ENCODE measurements at regions not wholly inside any gene's neighbourhood (a gene's known extent, or its start where the extent isn't known, plus 50 kb on each side); places are given as distances from the start of the nearest gene placed in this dataset.

DNA sequence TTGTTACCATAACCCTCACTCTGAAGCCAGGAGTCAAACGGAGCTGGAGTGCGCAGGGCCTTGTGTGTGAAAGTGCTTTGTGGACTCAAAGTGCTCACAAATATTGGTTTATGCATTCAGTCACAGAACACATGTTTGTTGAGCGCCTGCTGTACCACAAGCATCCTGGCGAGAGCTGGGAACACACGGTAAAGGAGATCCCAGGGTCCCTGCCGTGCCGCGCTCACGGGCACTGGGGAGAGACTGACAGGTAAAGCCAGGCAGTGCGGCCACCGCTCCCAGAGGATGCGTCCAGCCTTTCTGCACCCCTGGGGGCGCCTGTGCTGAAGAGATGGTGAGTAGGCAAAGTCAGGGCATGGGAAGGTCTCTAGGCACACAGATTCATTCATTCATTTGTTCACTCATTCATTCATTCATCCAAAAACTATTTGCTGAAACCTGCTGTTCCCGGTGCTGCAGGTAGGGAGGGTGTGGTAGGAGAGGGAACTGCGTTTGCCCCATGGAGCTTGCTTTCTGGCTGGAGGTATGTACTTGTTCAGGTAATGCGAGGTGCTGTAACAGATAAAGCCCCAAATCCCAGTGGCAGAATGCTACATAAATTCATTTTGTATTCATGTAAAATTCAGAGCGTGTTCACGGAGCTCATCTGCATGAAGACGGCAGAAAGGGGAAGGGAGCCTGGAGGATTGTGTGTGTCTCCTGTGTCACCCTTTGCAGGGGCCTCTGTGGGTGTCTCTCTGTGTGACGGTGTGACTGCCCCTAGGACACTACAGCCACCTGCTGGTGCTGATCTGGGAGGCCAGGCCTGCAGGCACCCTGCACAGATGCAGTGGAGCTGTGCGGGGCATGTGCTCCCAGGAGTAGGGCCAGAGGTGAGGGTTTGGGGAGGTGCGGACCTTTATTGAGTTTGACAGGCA lies 167.0 kb upstream of the B3GAT1 start:
- TF ChIP-seq GATA1 (IDR thresholded peaks at IDR 0.05; ENCODE audit: low read depth, low read length) (no peak), POLR2A (IDR thresholded peaks at IDR 0.05; ENCODE audit: low read length) (no peak)
- DNase-seq = peak in 1 of 2 experiments; percentile 1

DNA sequence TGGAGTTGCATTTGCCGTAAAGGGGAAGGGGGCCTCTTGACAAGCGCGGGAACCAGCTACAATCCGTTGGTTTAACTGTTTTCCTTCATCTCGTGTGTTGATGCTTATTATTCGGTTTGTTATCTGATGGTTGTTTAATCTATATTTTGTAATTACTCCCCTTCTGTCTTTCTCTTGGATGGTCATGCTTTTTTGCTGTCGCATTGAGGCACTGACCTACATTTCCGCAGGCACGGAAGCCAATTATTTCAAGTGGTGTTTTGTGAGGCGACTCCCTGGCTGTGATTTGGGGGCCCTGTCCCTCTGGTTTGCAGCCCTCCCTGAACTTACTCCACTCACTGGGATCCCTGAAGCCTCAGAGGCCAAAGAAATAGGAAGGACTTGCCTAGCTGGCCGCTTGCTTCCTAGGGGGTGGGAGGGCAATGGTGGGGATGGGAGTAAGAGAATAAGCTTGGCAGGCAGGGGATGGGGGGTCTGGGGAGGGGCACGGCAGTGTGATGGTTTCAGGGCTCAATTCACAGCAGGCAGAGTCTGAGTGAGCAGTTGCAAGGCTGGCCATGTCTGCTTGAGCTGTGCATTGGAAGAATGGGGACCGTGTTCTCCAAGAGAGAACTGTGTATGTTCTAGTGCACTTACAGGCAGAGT lies 165.8 kb upstream of the B3GAT1 start:
- no peak for DNase-seq
- TF ChIP-seq POLR2A (IDR thresholded peaks at IDR 0.05; ENCODE audit: low read length) (no peak), GATA1 (IDR thresholded peaks at IDR 0.05; ENCODE audit: low read depth, low read length) (no peak)

DNA sequence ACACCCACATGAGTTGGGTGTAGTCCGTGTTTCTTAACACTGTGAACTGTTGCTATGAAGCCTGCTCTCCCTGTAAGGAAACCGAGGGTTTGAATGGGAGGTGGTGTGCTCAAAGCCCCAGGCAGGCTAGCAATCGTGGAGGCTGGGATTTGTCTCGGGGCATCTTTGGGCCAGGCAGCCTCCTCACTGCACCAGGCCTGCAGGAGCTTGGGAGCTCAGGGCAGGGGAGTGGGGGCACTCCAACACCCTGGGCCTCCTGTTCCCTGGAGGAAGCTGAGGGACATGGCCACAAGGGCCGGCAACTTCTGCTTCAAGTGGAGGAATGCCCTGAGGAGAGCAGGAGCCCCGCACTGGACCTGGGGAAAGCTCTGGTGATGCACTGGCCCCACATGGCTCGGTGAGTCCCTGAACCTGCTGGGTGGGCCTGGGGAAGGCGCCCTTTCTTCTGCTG lies 164.7 kb upstream of the B3GAT1 start:
- DNase-seq = no peak
- TF ChIP-seq GATA1 (IDR thresholded peaks at IDR 0.05; ENCODE audit: low read depth, low read length) (no peak), POLR2A (IDR thresholded peaks at IDR 0.05; ENCODE audit: low read length) (no peak)

GRCh38 chr11:134576286-134576685 lies 164.2 kb upstream of the B3GAT1 start:
- TF ChIP-seq GATA1 (IDR thresholded peaks at IDR 0.05; ENCODE audit: low read depth, low read length) (no peak), POLR2A (IDR thresholded peaks at IDR 0.05; ENCODE audit: low read length) (no peak)
- DNase-seq = no peak

GRCh38 chr11:134575504-134576230 lies 163.6 kb upstream of the B3GAT1 start:
- DNase-seq = no peak
- no peak for TF ChIP-seq POLR2A (IDR thresholded peaks at IDR 0.05; ENCODE audit: low read length)
- TF ChIP-seq GATA1 (IDR thresholded peaks at IDR 0.05; ENCODE audit: low read depth, low read length) = no peak

DNA sequence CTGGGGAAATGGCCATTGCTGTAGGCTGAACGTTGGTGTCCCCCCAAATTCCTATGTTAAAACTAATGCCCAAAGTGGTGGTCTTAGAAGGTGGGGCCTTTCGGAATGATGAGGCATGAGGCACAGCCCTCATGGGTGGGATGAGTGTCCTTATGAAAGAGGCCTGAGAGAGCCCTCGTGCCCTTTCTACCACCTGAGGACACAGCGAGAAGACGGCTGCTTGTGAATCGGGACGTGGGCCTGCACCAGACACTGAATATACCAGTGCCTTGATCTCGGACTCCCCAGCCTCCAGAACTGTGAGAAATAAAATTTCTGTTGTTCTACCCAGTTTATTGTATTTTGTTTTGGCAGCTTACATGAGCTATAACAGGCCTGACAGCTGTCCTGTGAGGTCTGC lies 162.9 kb upstream of the B3GAT1 start:
- no peak for DNase-seq
- TF ChIP-seq GATA1 (IDR thresholded peaks at IDR 0.05; ENCODE audit: low read depth, low read length) (no peak), POLR2A (IDR thresholded peaks at IDR 0.05; ENCODE audit: low read length) (no peak)

GRCh38 chr11:134574425-134574824 lies 162.4 kb upstream of the B3GAT1 start:
- TF ChIP-seq GATA1 (IDR thresholded peaks at IDR 0.05; ENCODE audit: low read depth, low read length) (no peak), POLR2A (IDR thresholded peaks at IDR 0.05; ENCODE audit: low read length) (no peak)
- DNase-seq = no peak

DNA sequence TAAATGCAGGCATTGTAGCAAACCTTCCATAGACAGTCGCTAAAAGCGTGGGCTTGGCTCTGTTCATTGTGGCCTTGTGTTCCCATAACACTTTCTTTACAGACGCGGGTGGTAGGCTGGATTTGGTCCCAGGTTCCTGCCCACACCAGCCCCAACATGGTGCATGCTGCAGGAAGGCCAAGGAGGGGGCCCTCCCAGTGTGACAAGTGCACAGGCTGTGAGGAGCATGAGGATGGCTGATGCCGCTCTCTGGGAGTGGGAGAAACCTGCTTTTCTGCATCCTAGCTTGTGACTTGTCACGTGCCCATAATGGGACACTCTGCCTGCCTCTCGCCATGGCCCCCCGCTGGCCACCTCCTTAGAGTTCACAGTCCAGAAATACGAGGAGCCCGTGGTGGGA lies 161.8 kb upstream of the B3GAT1 start:
- TF ChIP-seq GATA1 (IDR thresholded peaks at IDR 0.05; ENCODE audit: low read depth, low read length) (no peak), POLR2A (IDR thresholded peaks at IDR 0.05; ENCODE audit: low read length) (no peak)
- DNase-seq = no peak

GRCh38 chr11:134572741-134573675 lies 161.0 kb upstream of the B3GAT1 start:
- TF ChIP-seq POLR2A (IDR thresholded peaks at IDR 0.05; ENCODE audit: low read length) = no peak
- no peak for TF ChIP-seq GATA1 (IDR thresholded peaks at IDR 0.05; ENCODE audit: low read depth, low read length)
- no peak for DNase-seq

GRCh38 chr11:134571301-134571700 lies 159.3 kb upstream of the B3GAT1 start:
- TF ChIP-seq POLR2A (IDR thresholded peaks at IDR 0.05; ENCODE audit: low read length) (no peak), GATA1 (IDR thresholded peaks at IDR 0.05; ENCODE audit: low read depth, low read length) (no peak)
- DNase-seq = no peak

DNA sequence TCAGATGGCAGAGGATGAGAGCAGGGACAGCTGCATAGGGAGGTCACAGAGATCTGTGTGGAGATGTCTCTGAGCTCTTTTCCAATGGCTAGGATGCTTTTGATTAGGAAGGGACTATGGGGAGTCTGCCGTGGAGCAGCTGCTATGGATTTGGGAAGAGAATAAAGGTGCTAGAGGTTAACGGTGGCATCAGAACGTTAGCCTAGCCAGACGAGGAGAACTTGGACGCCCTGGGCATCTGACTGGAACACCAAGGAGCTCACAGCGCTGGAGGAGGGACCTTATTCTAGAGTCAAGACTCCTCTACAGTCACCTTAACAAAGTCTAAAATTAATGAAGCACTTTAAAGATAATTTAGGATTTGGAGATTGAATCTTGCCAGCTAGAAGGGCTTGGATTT lies 157.2 kb upstream of the B3GAT1 start:
- no peak for TF ChIP-seq GATA1 (IDR thresholded peaks at IDR 0.05; ENCODE audit: low read depth, low read length)
- TF ChIP-seq POLR2A (IDR thresholded peaks at IDR 0.05; ENCODE audit: low read length) = no peak
- no peak for DNase-seq

GRCh38 chr11:134566311-134566710 lies 154.3 kb upstream of the B3GAT1 start:
- TF ChIP-seq GATA1 (IDR thresholded peaks at IDR 0.05; ENCODE audit: low read depth, low read length) (no peak), POLR2A (IDR thresholded peaks at IDR 0.05; ENCODE audit: low read length) (no peak)
- no peak for DNase-seq

GRCh38 chr11:134565343-134565891 lies 153.4 kb upstream of the B3GAT1 start:
- TF ChIP-seq POLR2A (IDR thresholded peaks at IDR 0.05; ENCODE audit: low read length) (no peak), GATA1 (IDR thresholded peaks at IDR 0.05; ENCODE audit: low read depth, low read length) (no peak)
- DNase-seq = no peak
